Stimulated activated CD4-positive, alpha-beta T cell treated with anti-CD3 and anti-CD28 coated beads, Interleukin-2, amount 100 ng/mL, for 4 hours (primary cell): ENCODE measurements at regions not wholly inside any gene's neighbourhood (a gene's known extent, or its start where the extent isn't known, plus 50 kb on each side); places are given as distances from the start of the nearest gene placed in this dataset.

Source experiments
- DNase-seq: peaks from one replicate; pipeline ENCODE4 v3.0.0-alpha.2; 2020; ENCODE audit warnings: low read depth

- no peak for DNase-seq
These were observed 221.8 kb upstream of the JUN start for GRCh38 chr1:59005491-59006288.

- no peak for DNase-seq
These were observed 222.4 kb upstream of the JUN start for GRCh38 chr1:59006289-59006658.

- DNase-seq, result no peak
These were observed 223.1 kb upstream of the JUN start for GRCh38 chr1:59006932-59007331.

GRCh38 chr1:59007429-59007819, 223.6 kb upstream of the JUN start:
- DNase-seq, result no peak

GRCh38 chr1:59007820-59008598, 224.2 kb upstream of the JUN start:
- no peak for DNase-seq

GRCh38 chr1:59008599-59009347, 224.9 kb upstream of the JUN start:
- DNase-seq, result no peak

- no peak for DNase-seq
These were observed 227.8 kb upstream of the JUN start for GRCh38 chr1:59011663-59012062.

GRCh38 chr1:59012378-59012777, 228.5 kb upstream of the JUN start:
- no peak for DNase-seq

GRCh38 chr1:59013276-59013927, 229.6 kb upstream of the JUN start:
- DNase-seq, result no peak

- DNase-seq, result no peak
These were observed 230.1 kb upstream of the JUN start for GRCh38 chr1:59013928-59014279.

GRCh38 chr1:59014827-59015226, 231.0 kb upstream of the JUN start:
- no peak for DNase-seq

- DNase-seq, result no peak
These were observed 231.9 kb upstream of the JUN start for GRCh38 chr1:59015708-59016107.

- no peak for DNase-seq
These were observed 232.5 kb upstream of the JUN start for GRCh38 chr1:59016390-59016789.

GRCh38 chr1:59017501-59018231, 233.8 kb upstream of the JUN start:
- DNase-seq, result no peak

GRCh38 chr1:59018446-59018845, 234.6 kb upstream of the JUN start:
- no peak for DNase-seq

GRCh38 chr1:59018860-59019259, 235.0 kb upstream of the JUN start:
- no peak for DNase-seq

GRCh38 chr1:59020151-59020997, 236.5 kb upstream of the JUN start:
- DNase-seq, result peak; percentile 31

- no peak for DNase-seq
These were observed 238.4 kb upstream of the JUN start for GRCh38 chr1:59022199-59022598.

- DNase-seq, result no peak
These were observed 239.0 kb upstream of the JUN start for GRCh38 chr1:59022799-59023198.

- no peak for DNase-seq
These were observed 241.4 kb upstream of the JUN start for GRCh38 chr1:59025201-59025600.
